Prostate gland (tissue), 2 donors: ENCODE measurements at regions not wholly inside any gene's neighbourhood (a gene's known extent, or its start where the extent isn't known, plus 50 kb on each side); places are given as distances from the start of the nearest gene placed in this dataset.

Source experiments
- CTCF ChIP-seq, 4 experiments: fragments of 200-600 bp in 2 of 4; fragments of 450-650 bp in 2 of 4; sonication (generic) in 2 of 4; IDR thresholded peaks; 1 replicate in 3 of 4; 2 replicates in 1 of 4; pipeline ENCODE4 v1.5.1; 2016 to 2019; ENCODE audit warnings: antibody characterized with exemption in 4 of 4, mild to moderate bottlenecking in 2 of 4, moderate library complexity in 2 of 4
- POLR2A ChIP-seq: fragments of 450-650 bp; IDR thresholded peaks from one replicate; pipeline ENCODE4 v1.6.1; 2016; ENCODE audit warnings: antibody characterized with exemption, mild to moderate bottlenecking
- POLR2AphosphoS5 ChIP-seq: sonication (generic); formaldehyde crosslinking; IDR thresholded peaks from one replicate; pipeline ENCODE4 v1.6.1; 2017; ENCODE audit warnings: antibody characterized with exemption

- no peak for TF ChIP-seq CTCF (IDR thresholded peaks at IDR 0.05)
- no peak for TF ChIP-seq POLR2A
- TF ChIP-seq POLR2AphosphoS5 = no peak
Measured at GRCh38 chr4:66863481-66863880, 681.8 kb downstream of the CENPC start.
